ENCODE measurements at regions not wholly inside any gene's neighbourhood (a gene's known extent, or its start where the extent isn't known, plus 50 kb on each side); places are given as distances from the start of the nearest gene placed in this dataset.

GRCh38 chr1:5161372-5161771 lies 507.0 kb downstream of the AJAP1 start:
- DNase-seq (no peak), ATAC-seq (no peak)
- Histone ChIP-seq H3K9me3 (no peaks in the 10 kb centered on the region), H3K27me3 (peaks cover 0 to 39% (median 3%) of the 10 kb centered on the region in 7 donors), H3K36me3 (no peaks in the 10 kb centered on the region), H3K4me1 (no peaks in the 10 kb centered on the region), H3K4me3 (no peak overlapping the region), H3K27ac (no peak overlapping the region)
- no peak for TF ChIP-seq CTCF (IDR thresholded peaks at IDR 0.05)
- 43 to 49% methylated on average over 4 of the region's 4 CpGs for WGBS, 2 donors
- intact Hi-C loops (cut with DNase I) = no loop called here

- Histone ChIP-seq H3K9me3 (peaks cover 0 to 10% (median 0%) of the 10 kb centered on the region in 11 donors), H3K4me1 (no peaks in the 10 kb centered on the region), H3K36me3 (no peaks in the 10 kb centered on the region), H3K27me3 (peaks cover 0 to 27% (median 3%) of the 10 kb centered on the region in 7 donors), H3K4me3 (no peak overlapping the region), H3K27ac (no peak overlapping the region)
- TF ChIP-seq CTCF (IDR thresholded peaks at IDR 0.05) = no peak
- ATAC-seq = no peak
- no peak for DNase-seq
- intact Hi-C loops (cut with DNase I) = no loop called here
- WGBS, 2 donors = 59 to 68% methylated on average over 4 of the region's 4 CpGs
Observed at GRCh38 chr1:5157175-5157574, 502.8 kb downstream of the AJAP1 start.

- Histone ChIP-seq H3K4me3 (no peak overlapping the region), H3K4me1 (no peaks in the 10 kb centered on the region), H3K36me3 (no peaks in the 10 kb centered on the region), H3K27ac (no peak overlapping the region), H3K27me3 (peaks cover 0 to 26% (median 3%) of the 10 kb centered on the region in 7 donors), H3K9me3 (peaks cover 0 to 10% (median 0%) of the 10 kb centered on the region in 11 donors)
- ATAC-seq (no peak), DNase-seq (no peak)
- intact Hi-C loops (cut with DNase I) = no loop called here
- no peak for TF ChIP-seq CTCF (IDR thresholded peaks at IDR 0.05)
- 54 to 55% methylated on average over 7 of the region's 7 CpGs for WGBS, 2 donors
Observed at GRCh38 chr1:5156416-5157120, 502.2 kb downstream of the AJAP1 start.

- H3K36me3 ChIP-seq = no peaks in the 10 kb centered on the region
- no peak overlapping the region for H3K4me3 ChIP-seq
- no peaks in the 10 kb centered on the region for H3K4me1 ChIP-seq
- intact Hi-C loops (cut with DNase I) = no loop called here
- H3K27me3 ChIP-seq = peaks cover 0 to 32% (median 8%) of the 10 kb centered on the region in 7 donors
- WGBS, 2 donors = 83 to 85% methylated on average over 9 of the region's 9 CpGs
- ATAC-seq (no peak), DNase-seq (no peak)
- TF ChIP-seq CTCF (IDR thresholded peaks at IDR 0.05) = no peak
- peaks cover 0 to 10% (median 0%) of the 10 kb centered on the region in 11 donors for H3K9me3 ChIP-seq
- no peak overlapping the region for H3K27ac ChIP-seq
Observed at GRCh38 chr1:5151511-5151910, 497.1 kb downstream of the AJAP1 start.

All from heart right ventricle (tissue), 16 donors.